GM08714 (cell line): ENCODE measurements at regions not wholly inside any gene's neighbourhood (a gene's known extent, or its start where the extent isn't known, plus 50 kb on each side); places are given as distances from the start of the nearest gene placed in this dataset.

Experiments
- H3K4me3 ChIP-seq: fragments of 200-500 bp; sonication (Bioruptor generic); 2 replicates; pipeline ENCODE4 v1.5.1; 2014; ENCODE audit warnings: mild to moderate bottlenecking, low read length, inconsistent platforms
- ZNF274 ChIP-seq: IDR thresholded peaks from 2 replicates; pipeline ENCODE4 v1.6.1; 2012; ENCODE audit warnings: mild to moderate bottlenecking, low read depth, low read length

- no peak overlapping the region for H3K4me3 ChIP-seq
- no peak for TF ChIP-seq ZNF274
Observed at GRCh38 chr13:74004109-74004508, 130.1 kb downstream of the KLF12 start.

- H3K4me3 ChIP-seq, result no peak overlapping the region
- no peak for TF ChIP-seq ZNF274
Observed at GRCh38 chr13:74003374-74003773, 130.8 kb downstream of the KLF12 start.

GRCh38 chr13:74000876-74001275 is 133.3 kb downstream of the KLF12 start:
- H3K4me3 ChIP-seq, result no peak overlapping the region
- TF ChIP-seq ZNF274, result no peak

GRCh38 chr13:73998631-73999030 is 135.6 kb downstream of the KLF12 start:
- TF ChIP-seq ZNF274, result no peak
- no peak overlapping the region for H3K4me3 ChIP-seq

DNA sequence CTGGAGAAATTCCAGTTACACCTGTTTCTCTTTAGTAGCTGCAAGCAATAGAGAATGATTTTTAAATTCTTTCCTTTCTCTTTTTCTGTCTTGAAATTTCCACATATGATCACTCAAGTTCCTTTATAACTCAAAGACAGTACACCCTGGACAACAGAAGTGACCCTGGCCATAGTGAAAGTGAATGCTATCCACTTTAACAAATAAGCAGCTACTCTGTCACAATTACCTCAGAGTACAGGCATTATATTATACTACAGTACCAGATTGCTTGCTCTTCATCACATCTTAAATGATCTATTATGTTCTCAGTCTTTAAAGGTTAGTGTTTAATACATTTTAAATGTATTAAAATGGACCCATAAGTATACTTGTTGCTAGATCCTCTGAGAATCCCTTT is 136.2 kb downstream of the KLF12 start:
- no peak overlapping the region for H3K4me3 ChIP-seq
- TF ChIP-seq ZNF274, result no peak

DNA sequence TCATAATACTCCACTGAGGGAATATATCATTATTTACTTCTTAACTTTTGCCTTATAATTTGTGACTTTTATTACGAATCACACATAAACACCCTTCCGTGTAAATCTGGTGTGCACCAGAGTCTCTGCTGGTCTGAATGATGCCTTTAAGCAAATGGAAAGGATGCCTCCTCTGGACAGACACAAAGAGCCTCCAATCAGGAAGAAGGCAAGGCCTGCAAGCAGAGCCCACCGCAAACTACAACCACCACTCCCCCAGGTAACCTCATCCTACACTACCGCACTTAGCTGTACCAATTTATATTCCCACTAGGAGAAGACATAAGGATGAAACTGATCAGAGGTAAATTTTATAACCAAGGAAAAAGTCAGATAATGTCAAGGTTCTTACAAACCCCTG is 137.6 kb downstream of the KLF12 start:
- TF ChIP-seq ZNF274, result no peak

DNA sequence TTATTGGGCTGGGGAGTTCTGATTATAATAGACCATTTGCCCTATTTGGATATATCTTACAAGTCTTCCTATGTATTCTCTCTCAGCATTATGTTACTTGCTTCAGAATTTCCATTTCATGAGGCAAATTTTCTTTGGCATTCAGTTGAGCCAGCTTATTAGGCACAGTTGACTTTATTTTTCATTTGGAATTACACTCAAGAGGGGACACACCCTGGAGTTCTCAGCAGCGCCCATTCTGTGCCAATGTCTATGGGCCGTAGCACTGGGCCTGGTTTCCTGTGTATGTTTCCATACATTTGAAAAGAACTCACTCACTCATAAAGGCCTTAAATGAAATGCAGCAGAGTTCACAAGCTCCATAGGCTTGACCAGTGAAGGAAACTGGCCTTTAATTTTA is 138.5 kb downstream of the KLF12 start:
- H3K4me3 ChIP-seq, result no peak overlapping the region
- TF ChIP-seq ZNF274, result no peak

More for the DNA sequence above, 137.6 kb downstream of the KLF12 start:
- no peak overlapping the region for H3K4me3 ChIP-seq

DNA sequence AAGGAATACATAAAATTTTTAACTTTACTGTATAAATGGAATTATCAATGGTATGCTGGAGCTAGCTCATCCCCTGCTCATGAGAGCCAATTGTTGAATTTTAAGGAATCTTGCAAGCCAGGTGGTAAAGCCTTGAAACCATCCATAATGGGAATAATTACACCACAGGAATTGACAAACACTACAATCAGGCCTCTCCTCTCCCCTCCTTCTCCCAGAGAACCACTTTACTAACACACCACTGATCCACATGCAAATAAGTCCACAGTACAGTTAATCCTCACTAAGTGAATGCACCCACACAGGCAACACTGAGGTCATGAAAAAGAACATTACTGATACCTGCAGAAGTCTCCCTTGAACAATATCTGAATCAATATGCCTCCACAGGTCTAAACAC is 140.5 kb downstream of the KLF12 start:
- no peak for TF ChIP-seq ZNF274
- no peak overlapping the region for H3K4me3 ChIP-seq

GRCh38 chr13:73991884-73992283 is 142.3 kb downstream of the KLF12 start:
- H3K4me3 ChIP-seq, result no peak overlapping the region
- TF ChIP-seq ZNF274, result no peak

DNA sequence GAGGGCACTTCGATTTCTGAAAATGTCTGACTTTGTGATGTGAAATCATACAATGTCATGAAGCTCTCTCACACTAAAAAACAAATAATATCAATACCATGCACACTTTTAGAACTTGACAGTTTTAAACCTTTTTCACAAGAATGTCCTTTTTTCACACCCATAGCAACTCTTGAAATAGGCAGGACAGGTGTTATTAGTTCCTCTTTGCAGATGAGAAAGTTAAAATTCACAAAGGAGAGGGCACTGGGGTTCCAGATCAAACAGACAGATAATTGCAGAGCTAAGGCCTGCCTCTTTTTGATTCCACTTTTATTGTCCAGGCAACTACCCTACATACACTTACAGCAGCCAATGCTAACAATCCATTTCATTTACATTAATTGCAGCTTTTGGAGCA is 142.8 kb downstream of the KLF12 start:
- no peak for TF ChIP-seq ZNF274
- no peak overlapping the region for H3K4me3 ChIP-seq

GRCh38 chr13:73989244-73989843 is 144.9 kb downstream of the KLF12 start:
- TF ChIP-seq ZNF274, result no peak
- no peak overlapping the region for H3K4me3 ChIP-seq

DNA sequence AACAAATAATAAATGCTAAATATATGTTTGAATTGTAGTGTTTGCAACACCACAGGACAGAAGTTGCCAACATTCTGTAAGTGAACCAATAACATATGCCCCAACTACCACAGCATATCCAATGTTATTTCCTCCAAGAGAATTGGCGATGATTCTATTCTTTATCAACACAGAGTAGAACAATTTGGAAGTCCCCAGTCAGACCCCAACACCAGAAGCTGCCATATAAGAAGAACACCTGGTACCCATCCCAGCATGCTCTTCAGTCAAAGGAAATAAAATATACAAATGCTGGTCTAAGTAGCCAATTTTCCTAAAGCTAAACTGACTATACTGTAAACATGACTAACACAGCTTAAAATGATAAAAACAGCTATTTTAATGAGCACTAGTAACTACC is 145.7 kb downstream of the KLF12 start:
- H3K4me3 ChIP-seq, result no peak overlapping the region
- TF ChIP-seq ZNF274, result no peak

DNA sequence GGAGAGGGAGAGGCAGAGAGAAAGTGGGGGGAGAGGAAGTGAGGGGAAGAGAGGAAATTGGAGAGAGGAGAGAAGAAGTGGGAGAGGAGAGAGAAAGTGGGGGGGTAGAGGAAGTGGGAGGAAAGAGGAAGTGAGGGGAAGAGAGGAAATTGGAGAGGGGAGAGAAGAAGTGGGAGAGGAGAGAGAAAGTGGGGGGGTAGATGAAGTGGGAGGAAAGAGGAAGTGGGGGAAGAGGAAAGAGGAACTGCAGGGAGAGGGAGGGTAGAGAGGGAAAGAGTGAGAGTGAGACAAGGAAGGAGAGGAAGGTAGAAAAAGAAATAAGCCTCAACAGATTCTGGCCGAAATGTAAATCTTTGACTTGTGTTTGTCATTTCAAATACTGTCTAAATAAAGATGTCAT is 146.6 kb downstream of the KLF12 start:
- no peak overlapping the region for H3K4me3 ChIP-seq
- TF ChIP-seq ZNF274, result no peak

GRCh38 chr13:73985783-73986182 is 148.4 kb downstream of the KLF12 start:
- TF ChIP-seq ZNF274, result no peak
- H3K4me3 ChIP-seq, result no peak overlapping the region

- no peak for TF ChIP-seq ZNF274
- no peak overlapping the region for H3K4me3 ChIP-seq
Observed at GRCh38 chr13:73984949-73985691, 149.1 kb downstream of the KLF12 start.

DNA sequence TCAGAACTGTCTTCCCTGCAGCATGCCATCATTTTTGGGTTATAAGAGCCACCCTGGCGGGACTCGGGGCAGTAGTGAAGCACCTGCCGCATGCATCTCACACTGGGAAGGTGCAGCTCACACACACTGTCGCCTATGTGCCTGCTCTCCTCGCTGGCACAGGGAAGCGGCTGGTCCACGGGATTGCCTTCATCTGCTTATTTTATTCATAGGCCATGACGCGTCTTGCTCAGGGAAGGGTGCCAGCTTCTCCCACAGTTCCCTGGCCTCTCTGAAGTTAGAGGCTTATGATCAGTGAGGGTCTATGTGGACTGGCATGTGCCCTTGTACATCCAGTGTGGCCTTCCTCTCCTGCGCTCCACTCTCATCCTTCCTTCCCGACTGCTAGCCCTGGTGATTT is 150.0 kb downstream of the KLF12 start:
- TF ChIP-seq ZNF274, result no peak
- no peak overlapping the region for H3K4me3 ChIP-seq

DNA sequence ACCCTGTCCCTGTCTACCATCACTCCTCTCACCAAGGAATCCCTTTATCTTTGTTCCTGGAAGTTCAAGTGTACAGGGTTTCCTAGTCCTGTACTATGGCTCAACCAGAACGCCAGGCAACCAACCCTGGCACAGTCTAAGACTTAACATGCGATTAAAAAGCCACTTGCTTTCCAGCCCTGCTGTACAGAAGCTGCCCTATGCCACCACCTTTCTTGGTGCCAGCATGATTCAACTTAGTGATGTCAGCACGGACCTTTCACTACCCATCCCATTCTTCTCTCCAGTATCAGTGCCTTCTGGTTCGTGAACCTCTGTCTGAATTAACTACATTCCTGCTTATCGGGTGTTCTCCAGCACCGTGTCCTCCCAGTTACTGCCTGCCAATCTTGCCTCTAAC is 151.1 kb downstream of the KLF12 start:
- TF ChIP-seq ZNF274, result no peak
- H3K4me3 ChIP-seq, result no peak overlapping the region
